Activated CD4-positive, alpha-beta memory T cell treated with anti-CD3 and anti-CD28 coated beads for 36 hours (primary cell): ENCODE measurements at regions not wholly inside any gene's neighbourhood (a gene's known extent, or its start where the extent isn't known, plus 50 kb on each side); places are given as distances from the start of the nearest gene placed in this dataset.
"Not testable (repeated sequence)": the region's sequence is repeated elsewhere in the genome, so short reads cannot be mapped to it uniquely, and the experiment has no call there.

Experiments
- CTCF ChIA-PET: fragments of 350-600 bp; sonication (Branson Sonifier 250); formaldehyde crosslinking; loops from one replicate; lab custom pipeline; 2021; ENCODE audit warnings: antibody characterized with exemption, inconsistent platforms; lab: Charles Lee
- POLR2A ChIA-PET: fragments of 350-600 bp; sonication (Branson Sonifier 250); formaldehyde crosslinking; loops from one replicate; lab custom pipeline; 2021; ENCODE audit warnings: antibody characterized with exemption; lab: Charles Lee
- DNase-seq: peaks from one replicate; pipeline ENCODE4 v3.0.0-alpha.2; 2020
- H3K27ac Mint-ChIP-seq: one replicate; pipeline ENCODE4 v1.8.0; 2021; ENCODE audit warnings: mixed read lengths
- H3K27me3 Mint-ChIP-seq: one replicate; pipeline ENCODE4 v1.8.0; 2021; ENCODE audit warnings: mixed read lengths
- H3K36me3 Mint-ChIP-seq: one replicate; pipeline ENCODE4 v1.8.0; 2021; ENCODE audit warnings: mixed read lengths
- H3K4me1 Mint-ChIP-seq: one replicate; pipeline ENCODE4 v1.8.0; 2021; ENCODE audit warnings: low read depth, mixed read lengths
- H3K4me3 Mint-ChIP-seq: one replicate; pipeline ENCODE4 v1.8.0; 2021; ENCODE audit warnings: mild to moderate bottlenecking, mixed read lengths
- H3K9me3 Mint-ChIP-seq: one replicate; pipeline ENCODE4 v1.8.0; 2021; ENCODE audit warnings: mixed read lengths
- intact Hi-C: fragments of 100-400 bp; cut with micrococcal nuclease; formaldehyde crosslinking; loops from one replicate; pipeline ENCODE4 v1.15.1; 2023

- Mint-ChIP-seq H3K4me1 (no peaks in the 10 kb centered on the region), H3K9me3 (peaks cover 2% of the 10 kb centered on the region), H3K4me3 (no peak overlapping the region), H3K27me3 (no peaks in the 10 kb centered on the region), H3K36me3 (no peaks in the 10 kb centered on the region), H3K27ac (no peak overlapping the region)
- intact Hi-C loops = no loop called here
- POLR2A ChIA-PET = no interaction called here
- no peak for DNase-seq
- CTCF ChIA-PET = no interaction called here
These were observed 207.7 kb upstream of the SHH start for GRCh38 chr7:156019776-156020565.

GRCh38 chr7:156019308-156019707 lies 207.0 kb upstream of the SHH start:
- H3K9me3 Mint-ChIP-seq = peaks cover 2% of the 10 kb centered on the region
- POLR2A ChIA-PET = no interaction called here
- CTCF ChIA-PET = no interaction called here
- no peaks in the 10 kb centered on the region for H3K36me3 Mint-ChIP-seq
- H3K27me3 Mint-ChIP-seq = no peaks in the 10 kb centered on the region
- H3K4me3 Mint-ChIP-seq = no peak overlapping the region
- DNase-seq = no peak
- no peak overlapping the region for H3K27ac Mint-ChIP-seq
- H3K4me1 Mint-ChIP-seq = no peaks in the 10 kb centered on the region
- intact Hi-C loops = no loop called here

GRCh38 chr7:156017916-156018700 lies 205.8 kb upstream of the SHH start:
- no peak overlapping the region for H3K27ac Mint-ChIP-seq
- H3K27me3 Mint-ChIP-seq = no peaks in the 10 kb centered on the region
- no peak overlapping the region for H3K4me3 Mint-ChIP-seq
- intact Hi-C loops = no loop called here
- ChIA-PET POLR2A (no interaction called here), CTCF (no interaction called here)
- H3K4me1 Mint-ChIP-seq = no peaks in the 10 kb centered on the region
- peaks cover 7% of the 10 kb centered on the region for H3K9me3 Mint-ChIP-seq
- no peak for DNase-seq
- no peaks in the 10 kb centered on the region for H3K36me3 Mint-ChIP-seq

GRCh38 chr7:156017431-156017830 lies 205.2 kb upstream of the SHH start:
- no peaks in the 10 kb centered on the region for H3K27me3 Mint-ChIP-seq
- no peak overlapping the region for H3K27ac Mint-ChIP-seq
- DNase-seq = no peak
- no peak overlapping the region for H3K4me3 Mint-ChIP-seq
- intact Hi-C loops = no loop called here
- H3K4me1 Mint-ChIP-seq = no peaks in the 10 kb centered on the region
- no peaks in the 10 kb centered on the region for H3K36me3 Mint-ChIP-seq
- ChIA-PET CTCF (no interaction called here), POLR2A (no interaction called here)
- H3K9me3 Mint-ChIP-seq = peaks cover 10% of the 10 kb centered on the region

- no peaks in the 10 kb centered on the region for H3K4me1 Mint-ChIP-seq
- H3K9me3 Mint-ChIP-seq = peaks cover 12% of the 10 kb centered on the region
- no peak overlapping the region for H3K27ac Mint-ChIP-seq
- no peak overlapping the region for H3K4me3 Mint-ChIP-seq
- no peak for DNase-seq
- H3K27me3 Mint-ChIP-seq = no peaks in the 10 kb centered on the region
- intact Hi-C loops = no loop called here
- ChIA-PET POLR2A (no interaction called here), CTCF (no interaction called here)
- H3K36me3 Mint-ChIP-seq = peaks cover under 1% of the 10 kb centered on the region
These were observed 203.2 kb upstream of the SHH start for GRCh38 chr7:156015237-156016020.

- CTCF ChIA-PET = no interaction called here
- POLR2A ChIA-PET = no interaction called here
- intact Hi-C loops = no loop called here
- Mint-ChIP-seq H3K27ac (no peak overlapping the region), H3K9me3 (peaks cover 15% of the 10 kb centered on the region), H3K4me3 (no peak overlapping the region), H3K4me1 (no peaks in the 10 kb centered on the region), H3K27me3 (no peaks in the 10 kb centered on the region), H3K36me3 (peaks cover 2% of the 10 kb centered on the region)
- no peak for DNase-seq
These were observed 202.5 kb upstream of the SHH start for GRCh38 chr7:156014808-156015207.

- ChIA-PET POLR2A (no interaction called here), CTCF (no interaction called here)
- DNase-seq = no peak
- intact Hi-C loops = no loop called here
- Mint-ChIP-seq H3K27me3 (no peaks in the 10 kb centered on the region), H3K36me3 (peaks cover 2% of the 10 kb centered on the region), H3K4me1 (no peaks in the 10 kb centered on the region), H3K4me3 (no peak overlapping the region), H3K27ac (no peak overlapping the region), H3K9me3 (peaks cover 16% of the 10 kb centered on the region)
These were observed 201.9 kb upstream of the SHH start for GRCh38 chr7:156014201-156014600.

GRCh38 chr7:156012412-156012811 lies 200.1 kb upstream of the SHH start:
- ChIA-PET POLR2A (no interaction called here), CTCF (no interaction called here)
- Mint-ChIP-seq H3K4me1 (no peaks in the 10 kb centered on the region), H3K36me3 (peaks cover 2% of the 10 kb centered on the region), H3K9me3 (peaks cover 23% of the 10 kb centered on the region), H3K27ac (no peak overlapping the region), H3K4me3 (no peak overlapping the region), H3K27me3 (no peaks in the 10 kb centered on the region)
- intact Hi-C loops = no loop called here
- no peak for DNase-seq

GRCh38 chr7:156009569-156009968 lies 197.3 kb upstream of the SHH start:
- ChIA-PET POLR2A (no interaction called here), CTCF (no interaction called here)
- Mint-ChIP-seq H3K27ac (no peak overlapping the region), H3K36me3 (peaks cover 2% of the 10 kb centered on the region), H3K9me3 (peaks cover 23% of the 10 kb centered on the region), H3K4me1 (no peaks in the 10 kb centered on the region), H3K27me3 (no peaks in the 10 kb centered on the region), H3K4me3 (no peak overlapping the region)
- no peak for DNase-seq
- intact Hi-C loops = no loop called here

GRCh38 chr7:156006876-156007275 lies 194.6 kb upstream of the SHH start:
- H3K4me1 Mint-ChIP-seq, intact Hi-C loops, H3K27ac Mint-ChIP-seq, CTCF ChIA-PET, H3K27me3 Mint-ChIP-seq, POLR2A ChIA-PET, H3K4me3 Mint-ChIP-seq, DNase-seq, H3K36me3 Mint-ChIP-seq: not testable (repeated sequence)
- peaks cover 15% of the 10 kb centered on the region for H3K9me3 Mint-ChIP-seq

GRCh38 chr7:156006024-156006423 lies 193.8 kb upstream of the SHH start:
- no peak overlapping the region for H3K4me3 Mint-ChIP-seq
- POLR2A ChIA-PET = no interaction called here
- no peak for DNase-seq

GRCh38 chr7:156005202-156005691 lies 193.0 kb upstream of the SHH start:
- Mint-ChIP-seq H3K9me3 (peaks cover 12% of the 10 kb centered on the region), H3K27ac (no peak overlapping the region), H3K4me3 (no peak overlapping the region), H3K36me3 (no peaks in the 10 kb centered on the region), H3K27me3 (peaks cover 7% of the 10 kb centered on the region), H3K4me1 (no peaks in the 10 kb centered on the region)
- intact Hi-C loops = no loop called here
- no peak for DNase-seq
- ChIA-PET CTCF (no interaction called here), POLR2A (no interaction called here)

More at GRCh38 chr7:156006024-156006423, 193.8 kb upstream of the SHH start:
- Mint-ChIP-seq H3K9me3 (peaks cover 15% of the 10 kb centered on the region), H3K36me3 (peaks cover 2% of the 10 kb centered on the region), H3K27me3 (peaks cover 4% of the 10 kb centered on the region), H3K27ac (no peak overlapping the region), H3K4me1 (no peaks in the 10 kb centered on the region)
- intact Hi-C loops = no loop called here
- CTCF ChIA-PET = no interaction called here
